CD4-positive, alpha-beta T cell (primary cell): ENCODE measurements at regions not wholly inside any gene's neighbourhood (a gene's known extent, or its start where the extent isn't known, plus 50 kb on each side); places are given as distances from the start of the nearest gene placed in this dataset.

Experiments used
- ATAC-seq: fragments of 200-7000 bp; cut with Tn5 transposase; one replicate; pipeline ENCODE4 v1.10.0; 2022; ENCODE audit warnings: mild to moderate bottlenecking; ENCODE audit not compliant: poor library complexity
- CTCF ChIA-PET: fragments of 350-600 bp; sonication (Branson Sonifier 250); formaldehyde crosslinking; loops from one replicate; lab custom pipeline; 2021; ENCODE audit warnings: antibody characterized with exemption, inconsistent platforms; lab: Charles Lee
- POLR2A ChIA-PET: fragments of 350-600 bp; sonication (Branson Sonifier 250); formaldehyde crosslinking; loops from one replicate; lab custom pipeline; 2021; ENCODE audit warnings: antibody characterized with exemption, inconsistent platforms; lab: Charles Lee
- DNase-seq, 14 experiments: peaks; one replicate each; pipeline ENCODE4 v3.0.0-alpha.2; 2013 to 2020; ENCODE audit warnings: mixed read lengths in 2 of 14
- H3K27ac ChIP-seq, 2 donors: one replicate each; pipeline versions ENCODE4 v1.5.1 to v1.7.0; 2013; ENCODE audit warnings: low read length in 2 of 2, low read depth in 1 of 2, mild to moderate bottlenecking in 1 of 2
- H3K27me3 ChIP-seq, 2 experiments: 1 replicate in 1 of 2; 2 replicates in 1 of 2; pipeline versions ENCODE4 v1.6.1 to v1.7.0; 2013; ENCODE audit warnings: low read length in 2 of 2, control low read depth in 1 of 2, mild to moderate bottlenecking in 1 of 2, moderate library complexity in 1 of 2; ENCODE audit not compliant: insufficient read depth in 2 of 2, control insufficient read depth in 1 of 2
- H3K36me3 ChIP-seq: one replicate; pipeline ENCODE4 v1.6.1; 2013; ENCODE audit warnings: low read length, control low read depth; ENCODE audit not compliant: insufficient read depth
- H3K4me1 ChIP-seq: one replicate; pipeline ENCODE4 v1.6.1; 2013; ENCODE audit warnings: low read length, control low read depth; ENCODE audit not compliant: insufficient read depth
- H3K4me3 ChIP-seq: one replicate; pipeline ENCODE4 v1.5.1; 2013; ENCODE audit warnings: mild to moderate bottlenecking, low read length, moderate library complexity
- H3K9me3 ChIP-seq, 2 experiments: 1 replicate in 1 of 2; 2 replicates in 1 of 2; pipeline versions ENCODE4 v1.6.1 to v1.7.0; 2013; ENCODE audit warnings: low read length in 2 of 2, mild to moderate bottlenecking in 2 of 2, control low read depth in 1 of 2, moderate library complexity in 1 of 2; ENCODE audit not compliant: control insufficient read depth in 1 of 2, insufficient read depth in 1 of 2
- H3K27ac Mint-ChIP-seq: one replicate; pipeline ENCODE4 v1.8.0; 2020; ENCODE audit warnings: mixed read lengths
- H3K27me3 Mint-ChIP-seq: one replicate; pipeline ENCODE4 v1.8.0; 2021; ENCODE audit warnings: mixed read lengths
- H3K36me3 Mint-ChIP-seq: one replicate; pipeline ENCODE4 v1.8.0; 2021; ENCODE audit warnings: low read depth, mixed read lengths
- H3K4me1 Mint-ChIP-seq: one replicate; pipeline ENCODE4 v1.8.0; 2021; ENCODE audit warnings: low read depth, mixed read lengths
- H3K4me3 Mint-ChIP-seq: one replicate; pipeline ENCODE4 v1.8.0; 2020; ENCODE audit warnings: mild to moderate bottlenecking, mixed read lengths
- H3K9me3 Mint-ChIP-seq: one replicate; pipeline ENCODE4 v1.8.0; 2020; ENCODE audit warnings: mixed read lengths
- intact Hi-C, 2 experiments: fragments of 100-400 bp; cut with DNase I in 1 of 2; cut with micrococcal nuclease in 1 of 2; formaldehyde crosslinking; loops; one replicate each; pipeline versions ENCODE4 v1.15.1 to v1.9.0; 2023 to 2025; cut with DNase I, micrococcal nuclease
- TF ChIP-seq, protein P1 (sequence below): fragments of 200-600 bp; IDR thresholded peaks from one replicate; pipeline ENCODE4 v1.8.0; 2022; ENCODE audit warnings: antibody characterized with exemption, mild to moderate bottlenecking

GRCh38 chr6:9461188-9461587, 953.7 kb downstream of the TFAP2A start:
- no peaks in the 10 kb centered on the region for H3K27me3 Mint-ChIP-seq
- H3K4me1 Mint-ChIP-seq, result no peaks in the 10 kb centered on the region
- ATAC-seq (no peak), DNase-seq (no peak)
- CTCF ChIA-PET, result no interaction called here
- Histone ChIP-seq H3K4me1 (no peaks in the 10 kb centered on the region), H3K27me3 (no peaks in the 10 kb centered on the region), H3K36me3 (no peaks in the 10 kb centered on the region), H3K4me3 (no peak overlapping the region), H3K27ac (no peak overlapping the region), H3K9me3 (no peaks in the 10 kb centered on the region)
- intact Hi-C loops, result no loop called here
- POLR2A ChIA-PET, result no interaction called here
- H3K9me3 Mint-ChIP-seq, result no peaks in the 10 kb centered on the region
- H3K4me3 Mint-ChIP-seq, result no peak overlapping the region
- no peak overlapping the region for H3K27ac Mint-ChIP-seq
- H3K36me3 Mint-ChIP-seq, result no peaks in the 10 kb centered on the region
- TF ChIP-seq, protein P1, sequence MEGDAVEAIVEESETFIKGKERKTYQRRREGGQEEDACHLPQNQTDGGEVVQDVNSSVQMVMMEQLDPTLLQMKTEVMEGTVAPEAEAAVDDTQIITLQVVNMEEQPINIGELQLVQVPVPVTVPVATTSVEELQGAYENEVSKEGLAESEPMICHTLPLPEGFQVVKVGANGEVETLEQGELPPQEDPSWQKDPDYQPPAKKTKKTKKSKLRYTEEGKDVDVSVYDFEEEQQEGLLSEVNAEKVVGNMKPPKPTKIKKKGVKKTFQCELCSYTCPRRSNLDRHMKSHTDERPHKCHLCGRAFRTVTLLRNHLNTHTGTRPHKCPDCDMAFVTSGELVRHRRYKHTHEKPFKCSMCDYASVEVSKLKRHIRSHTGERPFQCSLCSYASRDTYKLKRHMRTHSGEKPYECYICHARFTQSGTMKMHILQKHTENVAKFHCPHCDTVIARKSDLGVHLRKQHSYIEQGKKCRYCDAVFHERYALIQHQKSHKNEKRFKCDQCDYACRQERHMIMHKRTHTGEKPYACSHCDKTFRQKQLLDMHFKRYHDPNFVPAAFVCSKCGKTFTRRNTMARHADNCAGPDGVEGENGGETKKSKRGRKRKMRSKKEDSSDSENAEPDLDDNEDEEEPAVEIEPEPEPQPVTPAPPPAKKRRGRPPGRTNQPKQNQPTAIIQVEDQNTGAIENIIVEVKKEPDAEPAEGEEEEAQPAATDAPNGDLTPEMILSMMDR, result no peak

DNA sequence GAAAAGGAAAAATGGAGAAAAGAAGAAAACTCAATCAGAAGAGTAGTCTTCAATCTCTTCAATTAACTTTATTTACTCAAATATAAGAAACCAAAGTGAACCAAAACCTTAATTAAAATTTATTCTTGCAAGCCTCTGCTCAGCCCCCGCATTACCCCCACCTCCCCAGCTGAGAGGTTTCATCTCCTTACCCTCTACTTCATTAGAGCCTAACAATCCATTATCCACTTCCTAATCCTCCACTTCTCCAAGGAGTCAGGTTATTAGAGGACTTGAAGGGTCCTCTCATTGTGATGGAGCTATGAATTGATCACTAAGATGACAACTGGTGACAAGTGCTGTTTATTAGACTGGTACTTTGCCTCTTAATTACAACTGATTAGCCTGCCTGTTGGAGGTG, 956.5 kb downstream of the TFAP2A start:
- intact Hi-C loops, result no loop called here
- no peaks in the 10 kb centered on the region for H3K27me3 Mint-ChIP-seq
- Histone ChIP-seq H3K36me3 (no peaks in the 10 kb centered on the region), H3K27ac (no peak overlapping the region), H3K9me3 (no peaks in the 10 kb centered on the region), H3K4me1 (no peaks in the 10 kb centered on the region), H3K27me3 (no peaks in the 10 kb centered on the region), H3K4me3 (no peak overlapping the region)
- no peak overlapping the region for H3K27ac Mint-ChIP-seq
- POLR2A ChIA-PET, result no interaction called here
- CTCF ChIA-PET, result no interaction called here
- H3K36me3 Mint-ChIP-seq, result no peaks in the 10 kb centered on the region
- DNase-seq (no peak), ATAC-seq (no peak)
- no peaks in the 10 kb centered on the region for H3K9me3 Mint-ChIP-seq
- H3K4me1 Mint-ChIP-seq, result no peaks in the 10 kb centered on the region
- no peak overlapping the region for H3K4me3 Mint-ChIP-seq
- TF ChIP-seq, protein P1, result no peak

- H3K27ac ChIP-seq, result no peak overlapping the region
- ATAC-seq (no peak), DNase-seq (no peak)
- H3K9me3 Mint-ChIP-seq, result no peaks in the 10 kb centered on the region
- TF ChIP-seq, protein P1, result no peak
- no peak overlapping the region for H3K4me3 Mint-ChIP-seq
- H3K4me1 Mint-ChIP-seq, result no peaks in the 10 kb centered on the region
- no peaks in the 10 kb centered on the region for H3K4me1 ChIP-seq
- intact Hi-C loops, result no loop called here
- no peaks in the 10 kb centered on the region for H3K36me3 Mint-ChIP-seq
- H3K4me3 ChIP-seq, result no peak overlapping the region
- CTCF ChIA-PET, result no interaction called here
- H3K27ac Mint-ChIP-seq, result no peak overlapping the region
- POLR2A ChIA-PET, result no interaction called here
- no peaks in the 10 kb centered on the region for H3K27me3 Mint-ChIP-seq
- peaks cover 0 to 3% of the 10 kb centered on the region in 2 experiments for H3K9me3 ChIP-seq
- no peaks in the 10 kb centered on the region for H3K27me3 ChIP-seq
- no peaks in the 10 kb centered on the region for H3K36me3 ChIP-seq
Measured at GRCh38 chr6:9455864-9456658, 958.8 kb downstream of the TFAP2A start.
